Muscle of leg (tissue), 3 donors: ENCODE measurements at regions not wholly inside any gene's neighbourhood (a gene's known extent, or its start where the extent isn't known, plus 50 kb on each side); places are given as distances from the start of the nearest gene placed in this dataset.
"Not testable (repeated sequence)": the region's sequence is repeated elsewhere in the genome, so short reads cannot be mapped to it uniquely, and the experiment has no call there.

Experiments
- DNase-seq: peaks from one replicate; pipeline ENCODE4 v3.0.0; 2013
- H3K27ac ChIP-seq: one replicate; pipeline ENCODE4 v1.5.1; 2013; ENCODE audit warnings: mild to moderate bottlenecking, low read length, control low read depth
- H3K27me3 ChIP-seq: one replicate; pipeline ENCODE4 v1.6.1; 2013; ENCODE audit warnings: low read length; ENCODE audit not compliant: control insufficient read depth, insufficient read depth
- H3K36me3 ChIP-seq: one replicate; pipeline ENCODE4 v1.6.1; 2013; ENCODE audit warnings: low read length; ENCODE audit not compliant: control insufficient read depth, insufficient read depth
- H3K4me1 ChIP-seq: one replicate; pipeline ENCODE4 v1.6.1; 2013; ENCODE audit warnings: low read length; ENCODE audit not compliant: control insufficient read depth, insufficient read depth
- H3K4me3 ChIP-seq: one replicate; pipeline ENCODE4 v1.5.1; 2013; ENCODE audit warnings: low read length, control low read depth
- H3K9me3 ChIP-seq: replicated peaks from 2 replicates; pipeline ENCODE4 v1.6.1; 2013; ENCODE audit warnings: low read depth, low read length; ENCODE audit not compliant: control insufficient read depth
- WGBS: methylation state at CpG from one replicate; pipeline ENCODE4 v1.1.5; 2013; ENCODE audit warnings: missing lambda C conversion rate; ENCODE audit not compliant: insufficient coverage; 5-methylcytosine and 5-hydroxymethylcytosine counted together

GRCh38 chr2:238521002-238521401, 94.3 kb downstream of the ASB1 start:
- H3K27me3 ChIP-seq, result peaks cover 8% of the 10 kb centered on the region

GRCh38 chr2:238521870-238522269, 95.1 kb downstream of the ASB1 start:
- no peak overlapping the region for H3K4me3 ChIP-seq
- H3K27me3 ChIP-seq, result peaks cover 8% of the 10 kb centered on the region
- DNase-seq, result peak; percentile 71
- peaks cover 35% of the 10 kb centered on the region for H3K4me1 ChIP-seq
- H3K9me3 ChIP-seq, result peaks cover 14% of the 10 kb centered on the region
- 78% methylated on average over 8 of the region's 8 CpGs for WGBS
- peaks cover 2% of the 10 kb centered on the region for H3K36me3 ChIP-seq
- H3K27ac ChIP-seq, result no peak overlapping the region

More at GRCh38 chr2:238521002-238521401, 94.3 kb downstream of the ASB1 start:
- no peak for DNase-seq
- no peak overlapping the region for H3K27ac ChIP-seq
- peaks cover 2% of the 10 kb centered on the region for H3K36me3 ChIP-seq
- no peak overlapping the region for H3K4me3 ChIP-seq
- peaks cover 21% of the 10 kb centered on the region for H3K9me3 ChIP-seq
- peaks cover 35% of the 10 kb centered on the region for H3K4me1 ChIP-seq
- 96% methylated on average over 2 of the region's 2 CpGs for WGBS

- Histone ChIP-seq H3K9me3 (peaks cover under 1% of the 10 kb centered on the region), H3K4me1 (peaks cover 35% of the 10 kb centered on the region), H3K36me3 (no peaks in the 10 kb centered on the region), H3K27me3 (peaks cover 8% of the 10 kb centered on the region), H3K27ac (no peak overlapping the region), H3K4me3 (no peak overlapping the region)
- peak; percentile 91 for DNase-seq
- WGBS, result 15% methylated on average over 34 of the region's 40 CpGs
These were observed 96.7 kb downstream of the ASB1 start for GRCh38 chr2:238523158-238524110.

GRCh38 chr2:238524426-238524983, 97.8 kb downstream of the ASB1 start:
- DNase-seq, result no peak
- peaks cover 10% of the 10 kb centered on the region for H3K27me3 ChIP-seq
- H3K9me3 ChIP-seq, result no peaks in the 10 kb centered on the region
- H3K4me1 ChIP-seq, result peaks cover 27% of the 10 kb centered on the region
- 83% methylated on average over 10 of the region's 15 CpGs for WGBS
- no peak overlapping the region for H3K27ac ChIP-seq
- no peaks in the 10 kb centered on the region for H3K36me3 ChIP-seq
- H3K4me3 ChIP-seq, result no peak overlapping the region

- H3K27me3 ChIP-seq, result peaks cover 14% of the 10 kb centered on the region
- no peaks in the 10 kb centered on the region for H3K36me3 ChIP-seq
- no peaks in the 10 kb centered on the region for H3K9me3 ChIP-seq
- DNase-seq, result peak; percentile 28
- peaks cover 27% of the 10 kb centered on the region for H3K4me1 ChIP-seq
- no peak overlapping the region for H3K27ac ChIP-seq
- no peak overlapping the region for H3K4me3 ChIP-seq
- WGBS, result 37% methylated on average over 2 of the region's 7 CpGs
These were observed 99.3 kb downstream of the ASB1 start for GRCh38 chr2:238525990-238526389.

DNA sequence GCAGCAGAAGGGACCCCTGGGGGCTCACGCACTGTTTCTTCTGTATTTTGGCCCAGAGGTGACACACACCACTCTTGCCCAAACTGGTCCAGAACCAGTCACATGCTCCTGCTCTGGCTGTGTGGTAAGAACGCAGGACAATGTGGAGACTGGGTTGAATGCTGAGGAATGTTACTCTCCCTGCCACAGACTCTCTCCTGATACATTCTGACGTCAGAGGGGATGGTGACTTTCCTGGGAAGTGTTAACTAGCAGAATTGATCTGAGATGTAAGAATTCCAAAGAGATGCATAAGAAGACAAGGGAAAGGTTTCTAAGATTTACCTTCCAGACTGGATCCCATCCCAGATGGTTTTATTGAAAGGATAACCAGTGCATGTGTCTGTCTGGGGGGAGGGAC, 100.8 kb downstream of the ASB1 start:
- peaks cover 14% of the 10 kb centered on the region for H3K27me3 ChIP-seq
- peaks cover 15% of the 10 kb centered on the region for H3K4me1 ChIP-seq
- no CpG with 5 or more reads among the region's 3 CpGs for WGBS
- no peak for DNase-seq
- H3K36me3 ChIP-seq, result no peaks in the 10 kb centered on the region
- no peak overlapping the region for H3K4me3 ChIP-seq
- H3K9me3 ChIP-seq, result peaks cover 2% of the 10 kb centered on the region
- no peak overlapping the region for H3K27ac ChIP-seq

DNA sequence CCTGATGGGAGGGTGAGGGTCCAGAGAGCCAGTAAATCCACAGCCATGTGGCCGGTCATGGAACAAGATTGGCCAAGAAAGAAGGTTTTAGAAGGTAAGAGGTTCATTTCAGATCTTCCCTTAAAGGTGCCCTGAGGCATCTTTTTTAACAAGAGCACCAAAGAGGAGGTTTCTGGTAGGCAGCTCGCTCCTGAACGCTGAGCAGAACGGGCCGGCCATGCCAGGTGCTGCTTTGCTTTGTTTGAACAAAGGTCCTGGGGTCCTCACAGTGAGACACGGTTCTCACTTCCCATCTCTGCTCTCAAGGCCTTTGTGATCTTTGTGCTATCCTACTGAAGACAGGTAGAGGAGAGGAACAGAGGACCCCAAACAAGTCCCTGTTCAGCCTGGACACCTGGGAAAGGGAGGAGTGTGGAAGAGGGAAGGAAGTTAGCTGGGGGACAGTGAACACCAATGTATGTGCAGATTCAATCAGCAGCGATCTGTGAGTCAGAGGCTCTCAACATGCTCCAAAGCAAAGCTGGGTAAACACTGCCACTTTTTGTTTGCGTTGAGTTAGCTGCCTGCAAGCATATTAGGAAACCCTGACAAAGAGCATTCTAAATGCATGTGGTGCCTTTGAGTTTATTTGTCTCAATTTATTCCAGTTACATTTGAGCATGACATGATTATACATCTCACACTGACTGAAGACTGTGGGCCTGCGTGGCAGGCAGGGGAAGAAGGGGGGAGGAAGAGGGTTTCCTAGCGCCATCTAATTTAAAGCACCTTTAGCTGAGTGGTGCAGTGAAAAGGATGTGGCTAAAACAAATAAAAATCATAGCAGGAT, 102.4 kb downstream of the ASB1 start:
- WGBS, result 93% methylated on average over 6 of the region's 10 CpGs
- H3K27me3 ChIP-seq, result peaks cover 6% of the 10 kb centered on the region
- H3K36me3 ChIP-seq, result no peaks in the 10 kb centered on the region
- H3K4me3 ChIP-seq, result no peak overlapping the region
- no peak overlapping the region for H3K27ac ChIP-seq
- DNase-seq, result no peak
- H3K9me3 ChIP-seq, result peaks cover 4% of the 10 kb centered on the region
- H3K4me1 ChIP-seq, result no peaks in the 10 kb centered on the region

GRCh38 chr2:238531017-238531645, 104.4 kb downstream of the ASB1 start:
- 71% methylated on average over 3 of the region's 4 CpGs for WGBS
- not testable (repeated sequence) for H3K4me3 ChIP-seq, H3K27me3 ChIP-seq

GRCh38 chr2:238543732-238544131, 117.0 kb downstream of the ASB1 start:
- H3K4me1 ChIP-seq, H3K36me3 ChIP-seq, DNase-seq, H3K4me3 ChIP-seq, H3K27me3 ChIP-seq, H3K27ac ChIP-seq: not testable (repeated sequence)
- WGBS, result 58% methylated on average over 3 of the region's 3 CpGs
- peaks cover 21% of the 10 kb centered on the region for H3K9me3 ChIP-seq

More at GRCh38 chr2:238531017-238531645, 104.4 kb downstream of the ASB1 start:
- H3K4me1 ChIP-seq, H3K36me3 ChIP-seq, DNase-seq, H3K9me3 ChIP-seq, H3K27ac ChIP-seq: not testable (repeated sequence)
